SK-N-SH treated with all-trans-retinoic acid at 6 μM for 48 hours (cell line): ENCODE measurements at regions not wholly inside any gene's neighbourhood (a gene's known extent, or its start where the extent isn't known, plus 50 kb on each side); places are given as distances from the start of the nearest gene placed in this dataset.

Source experiments
- ATAC-seq: fragments of 200-7000 bp; cut with Tn5 transposase; 3 replicates; pipeline ENCODE4 v1.9.1; 2020; ENCODE audit warnings: mild to moderate bottlenecking, moderate library complexity
- ARNTL ChIP-seq: fragments of 450-650 bp; formaldehyde crosslinking; IDR thresholded peaks from 2 replicates; pipeline ENCODE4 v1.5.0; 2020; ENCODE audit warnings: low read depth, mild to moderate bottlenecking, moderate library complexity, borderline replicate concordance
- BACH2 ChIP-seq: fragments of 250-450 bp; sonication (Bioruptor Pico); IDR thresholded peaks from 2 replicates; pipeline ENCODE4 v1.9.0; 2021; ENCODE audit warnings: mild to moderate bottlenecking, borderline replicate concordance
- CSDC2 ChIP-seq: fragments of 250-450 bp; sonication (Bioruptor Pico); IDR thresholded peaks from 2 replicates; pipeline ENCODE4 v1.5.0; 2020; ENCODE audit warnings: mild to moderate bottlenecking, moderate library complexity
- CSRNP3 ChIP-seq: fragments of 250-450 bp; sonication (Bioruptor Pico); IDR thresholded peaks from 2 replicates; pipeline ENCODE4 v1.5.1; 2021; ENCODE audit warnings: mild to moderate bottlenecking, moderate library complexity
- ESRRG ChIP-seq: fragments of 250-450 bp; sonication (Bioruptor Pico); IDR thresholded peaks from 2 replicates; pipeline ENCODE4 v1.6.1; 2021; ENCODE audit warnings: mild to moderate bottlenecking
- GLIS3 ChIP-seq: fragments of 250-450 bp; sonication (Bioruptor Pico); IDR thresholded peaks from 2 replicates; pipeline ENCODE4 v1.5.0; 2020; ENCODE audit warnings: mild to moderate bottlenecking, moderate library complexity
- ISL1 ChIP-seq: fragments of 250-450 bp; sonication (Bioruptor Pico); IDR thresholded peaks from 2 replicates; pipeline ENCODE4 v2.1.2; 2022; ENCODE audit warnings: mild to moderate bottlenecking, moderate library complexity
- OSR1 ChIP-seq: fragments of 250-450 bp; sonication (Bioruptor Pico); IDR thresholded peaks from 2 replicates; pipeline ENCODE4 v1.8.0; 2022; ENCODE audit warnings: moderate library complexity, mild to moderate bottlenecking, inconsistent platforms
- PATZ1 ChIP-seq: fragments of 250-450 bp; sonication (Bioruptor Pico); IDR thresholded peaks from 2 replicates; pipeline ENCODE4 v1.8.0; 2020; ENCODE audit warnings: mild to moderate bottlenecking, moderate library complexity, borderline replicate concordance
- POU6F1 ChIP-seq: fragments of 250-450 bp; sonication (Bioruptor Pico); IDR thresholded peaks from 2 replicates; pipeline ENCODE4 v1.8.0; 2021; ENCODE audit warnings: low read depth, mild to moderate bottlenecking, moderate library complexity, borderline replicate concordance
- PPARA ChIP-seq: fragments of 250-450 bp; sonication (Bioruptor Pico); IDR thresholded peaks from 2 replicates; pipeline ENCODE4 v1.5.0; 2020; ENCODE audit warnings: mild to moderate bottlenecking, borderline replicate concordance
- RARB ChIP-seq: fragments of 250-450 bp; sonication (Bioruptor Pico); IDR thresholded peaks from 2 replicates; pipeline ENCODE4 v1.8.0; 2021; ENCODE audit warnings: mild to moderate bottlenecking, moderate library complexity
- SNAI2 ChIP-seq: fragments of 250-450 bp; sonication (Bioruptor Pico); IDR thresholded peaks from 2 replicates; pipeline ENCODE4 v1.5.0; 2020; ENCODE audit warnings: mild to moderate bottlenecking, moderate library complexity
- TCF4 ChIP-seq: fragments of 250-450 bp; sonication (Bioruptor Pico); IDR thresholded peaks from 2 replicates; pipeline ENCODE4 v1.8.0; 2021; ENCODE audit warnings: mild to moderate bottlenecking, moderate library complexity, borderline replicate concordance
- TOX ChIP-seq: fragments of 250-450 bp; sonication (Bioruptor Pico); IDR thresholded peaks from 2 replicates; pipeline ENCODE4 v1.8.0; 2021; ENCODE audit warnings: mild to moderate bottlenecking, moderate library complexity, borderline replicate concordance
- TSHZ2 ChIP-seq: fragments of 250-450 bp; sonication (Bioruptor Pico); IDR thresholded peaks from 2 replicates; pipeline ENCODE4 v1.5.0; 2020; ENCODE audit warnings: mild to moderate bottlenecking, moderate library complexity
- ZC3H10 ChIP-seq: fragments of 250-450 bp; sonication (Bioruptor Pico); IDR thresholded peaks from 2 replicates; pipeline ENCODE4 v1.5.1; 2021; ENCODE audit warnings: mild to moderate bottlenecking, moderate library complexity
- ZFP3 ChIP-seq: fragments of 250-450 bp; sonication (Bioruptor Pico); IDR thresholded peaks from 2 replicates; pipeline ENCODE4 v1.5.0; 2020; ENCODE audit warnings: mild to moderate bottlenecking, moderate library complexity
- ZFP30 ChIP-seq: fragments of 450-650 bp; formaldehyde crosslinking; IDR thresholded peaks from 2 replicates; pipeline ENCODE4 v1.5.0; 2022; ENCODE audit warnings: mild to moderate bottlenecking, moderate library complexity
- ZNF565 ChIP-seq: fragments of 450-650 bp; formaldehyde crosslinking; conservative IDR thresholded peaks from 2 replicates; pipeline ENCODE4 v1.5.0; 2020; ENCODE audit warnings: low read depth, mild to moderate bottlenecking, moderate library complexity
- ZNF70 ChIP-seq: fragments of 450-650 bp; formaldehyde crosslinking; IDR thresholded peaks from 2 replicates; pipeline ENCODE4 v1.5.0; 2020; ENCODE audit warnings: mild to moderate bottlenecking, moderate library complexity
- ZNF8 ChIP-seq: fragments of 450-650 bp; formaldehyde crosslinking; IDR thresholded peaks from 2 replicates; pipeline ENCODE4 v1.5.0; 2020; ENCODE audit warnings: mild to moderate bottlenecking, moderate library complexity

GRCh38 chr1:208332036-208332773 is 88.0 kb upstream of the PLXNA2 start:
- TF ChIP-seq PATZ1 (CRISPR knock-in tag) (no peak), RARB (CRISPR knock-in tag) (no peak), OSR1 (CRISPR knock-in tag) (no peak), ZFP3 (no peak), ESRRG (CRISPR knock-in tag) (no peak), PPARA (CRISPR knock-in tag) (no peak), BACH2 (CRISPR knock-in tag) (no peak), TCF4 (CRISPR knock-in tag) (no peak), SNAI2 (CRISPR knock-in tag) (no peak), CSRNP3 (CRISPR knock-in tag) (no peak), ZNF565 (CRISPR knock-in tag) (no peak), ZNF70 (CRISPR knock-in tag) (no peak), POU6F1 (CRISPR knock-in tag) (no peak), TSHZ2 (CRISPR knock-in tag) (no peak), GLIS3 (CRISPR knock-in tag) (no peak), ARNTL (CRISPR knock-in tag) (no peak), ZFP30 (CRISPR knock-in tag) (no peak)
- ATAC-seq, result peak; percentile 48

- no peak for TF ChIP-seq CSDC2 (CRISPR knock-in tag)
- TF ChIP-seq RARB (CRISPR knock-in tag), result peak; percentile 46; the same call in 1 of the 2 replicates
- TF ChIP-seq ZC3H10 (CRISPR knock-in tag), result peak; percentile 92; the same call in 1 of the 2 replicates
- TF ChIP-seq TOX (CRISPR knock-in tag), result peak; percentile 61
- TF ChIP-seq CSRNP3 (CRISPR knock-in tag), result no peak
- TF ChIP-seq ZNF8 (CRISPR knock-in tag), result no peak
- TF ChIP-seq, all 23 proteins: peak for 3
- peak; percentile 70 for ATAC-seq
Observed at GRCh38 chr1:208332774-208333126, 88.6 kb upstream of the PLXNA2 start.

GRCh38 chr1:208333676-208334075 is 89.5 kb upstream of the PLXNA2 start:
- ATAC-seq, result no peak

More at GRCh38 chr1:208333676-208334075, 89.5 kb upstream of the PLXNA2 start:
- no peak for TF ChIP-seq BACH2 (CRISPR knock-in tag)
- TF ChIP-seq SNAI2 (CRISPR knock-in tag), result no peak
- no peak for TF ChIP-seq ISL1 (CRISPR knock-in tag)
- no peak for TF ChIP-seq ZNF565 (CRISPR knock-in tag)
- TF ChIP-seq TCF4 (CRISPR knock-in tag), result no peak
